HEK293T (cell line): ENCODE measurements at regions not wholly inside any gene's neighbourhood (a gene's known extent, or its start where the extent isn't known, plus 50 kb on each side); places are given as distances from the start of the nearest gene placed in this dataset.

Source experiments
- BHLHE40 ChIP-seq: fragments of 450-650 bp; IDR thresholded peaks from 2 replicates; pipeline ENCODE4 v1.6.1; 2016; ENCODE audit warnings: mild to moderate bottlenecking, moderate library complexity, borderline replicate concordance
- ELF4 ChIP-seq: fragments of 450-650 bp; IDR thresholded peaks from 2 replicates; pipeline ENCODE4 v1.6.1; 2017; ENCODE audit warnings: antibody characterized with exemption
- SP1 ChIP-seq: fragments of 450-650 bp; IDR thresholded peaks from 2 replicates; pipeline ENCODE4 v1.6.1; 2017
- SUZ12 ChIP-seq: fragments of 450-650 bp; IDR thresholded peaks from 2 replicates; pipeline ENCODE4 v1.6.1; 2016; ENCODE audit warnings: mild to moderate bottlenecking

- TF ChIP-seq SP1 (no peak), SUZ12 (no peak), BHLHE40 (no peak), ELF4 (no peak)
Observed at GRCh38 chr1:14017531-14017961, 317.6 kb downstream of the PRDM2 start.
